Stimulated activated CD4-positive, alpha-beta T cell treated with anti-CD3 and anti-CD28 coated beads, Interleukin-4, amount 100 ng/mL, for 24 hours (primary cell): ENCODE measurements at regions not wholly inside any gene's neighbourhood (a gene's known extent, or its start where the extent isn't known, plus 50 kb on each side); places are given as distances from the start of the nearest gene placed in this dataset.
"Not testable (repeated sequence)": the region's sequence is repeated elsewhere in the genome, so short reads cannot be mapped to it uniquely, and the experiment has no call there.

Source experiments
- DNase-seq: peaks from one replicate; pipeline ENCODE4 v3.0.0-alpha.2; 2020

- no peak for DNase-seq
Observed at GRCh38 chr12:68984796-68985573, 52.0 kb upstream of the CPM start.

DNA sequence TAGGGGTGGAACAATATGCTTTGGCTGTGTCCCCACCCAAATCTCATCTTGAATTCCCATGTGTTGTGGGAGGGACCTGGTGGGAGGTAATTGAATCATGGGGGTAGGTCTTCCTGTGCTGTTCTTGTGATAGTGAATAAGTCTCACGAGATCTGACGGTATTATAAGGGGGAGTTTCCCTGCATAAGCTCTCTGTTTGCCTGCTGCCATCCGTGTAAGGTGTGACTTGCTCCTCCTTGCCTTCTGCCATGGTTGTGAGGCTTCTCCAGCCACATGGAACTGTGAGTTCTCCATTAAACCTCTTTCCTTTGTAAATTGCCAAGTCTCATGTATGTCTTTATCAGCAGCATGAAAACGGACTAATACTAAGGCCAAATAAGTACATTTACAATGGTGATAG, 64.6 kb upstream of the CPM start:
- not testable (repeated sequence) for DNase-seq

DNA sequence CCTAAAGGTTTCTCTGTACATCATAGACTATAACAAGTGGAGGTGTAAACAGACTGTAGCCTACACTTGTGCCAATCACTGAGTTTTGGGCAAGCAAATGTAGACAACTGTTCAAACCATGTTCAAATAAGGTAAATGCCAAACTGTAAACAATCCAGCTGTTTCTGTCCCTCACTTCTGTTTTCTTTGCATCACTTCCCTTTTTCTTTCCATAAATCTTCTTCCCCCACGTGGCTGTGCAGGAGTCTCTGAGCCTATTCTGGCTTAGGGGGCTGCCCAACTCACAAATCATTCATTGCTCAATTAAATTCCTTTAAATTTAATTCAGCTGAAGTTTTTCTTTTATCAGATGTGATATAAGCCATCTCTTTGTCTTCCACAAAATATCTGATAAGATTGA, 65.1 kb upstream of the CPM start:
- DNase-seq: no peak

DNA sequence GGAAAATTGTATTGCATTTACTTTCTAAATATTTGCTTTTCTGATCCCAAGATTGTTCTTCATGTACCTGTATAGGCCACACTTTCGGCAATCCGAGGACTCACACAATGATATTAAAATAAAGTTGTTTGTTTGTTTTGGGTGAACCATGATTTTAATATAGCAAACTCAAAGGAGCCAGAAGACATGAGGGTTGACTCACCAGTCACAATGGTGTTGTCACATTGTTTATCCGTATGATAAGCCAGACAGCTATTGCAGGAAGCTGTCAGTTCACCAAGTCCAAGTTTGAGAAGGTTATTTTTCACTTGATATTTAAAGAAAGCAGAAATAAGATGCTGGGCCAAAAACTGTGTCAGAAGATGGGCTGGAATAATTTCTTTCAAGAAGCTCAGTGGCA, 67.1 kb upstream of the CPM start:
- no peak for DNase-seq

DNA sequence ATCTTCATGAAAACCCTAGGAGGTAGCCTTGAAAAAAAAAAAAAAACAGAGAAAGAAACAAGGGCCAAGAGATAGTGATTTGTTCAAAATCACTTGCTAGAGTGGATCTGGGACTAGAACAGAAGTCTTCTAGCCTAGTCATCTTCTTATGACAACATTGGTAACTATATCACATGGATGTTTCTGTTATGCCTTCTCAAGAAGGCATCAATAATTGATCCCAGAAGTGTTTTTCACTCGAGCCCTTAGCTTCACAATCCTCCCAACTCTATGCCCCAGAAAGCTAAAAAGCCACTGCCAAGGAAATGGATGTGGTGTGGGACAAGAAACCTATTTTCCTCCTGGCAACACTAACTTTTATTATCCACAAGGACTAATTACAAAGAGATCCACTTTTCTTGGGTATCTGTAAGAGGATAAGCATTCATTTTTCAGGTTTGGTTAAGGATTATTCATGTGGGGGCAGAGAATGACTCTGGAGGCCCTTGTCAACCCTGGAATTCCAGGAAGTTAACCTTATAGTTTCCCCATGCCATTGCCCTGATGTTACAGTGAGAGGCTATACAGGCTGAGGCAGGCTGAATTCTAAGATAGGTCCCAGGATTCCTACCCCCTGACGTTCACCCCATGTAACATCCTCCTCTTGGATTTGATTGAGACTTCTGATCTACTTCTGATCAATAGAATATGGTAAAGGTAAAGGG, 67.7 kb upstream of the CPM start:
- no peak for DNase-seq

DNA sequence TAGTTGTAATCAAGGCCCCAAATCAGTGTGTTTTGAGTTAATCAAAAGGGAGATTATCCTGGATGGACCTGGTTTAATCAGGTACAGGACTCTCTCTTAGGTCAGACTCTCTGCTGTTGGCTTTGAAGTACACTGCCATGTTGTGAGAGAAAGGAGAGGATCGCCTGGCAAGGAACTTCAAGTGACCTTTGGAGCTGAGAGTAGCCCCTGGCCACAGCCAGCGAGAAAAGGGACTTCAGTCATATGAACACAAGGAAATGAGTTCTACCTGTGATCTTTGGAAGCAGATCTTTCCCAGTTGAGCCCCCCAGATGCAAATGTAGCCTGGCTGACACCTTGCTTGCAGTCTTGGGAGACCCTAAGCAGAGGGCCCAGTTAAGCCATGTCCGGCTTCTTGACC, 68.3 kb upstream of the CPM start:
- no peak for DNase-seq

DNA sequence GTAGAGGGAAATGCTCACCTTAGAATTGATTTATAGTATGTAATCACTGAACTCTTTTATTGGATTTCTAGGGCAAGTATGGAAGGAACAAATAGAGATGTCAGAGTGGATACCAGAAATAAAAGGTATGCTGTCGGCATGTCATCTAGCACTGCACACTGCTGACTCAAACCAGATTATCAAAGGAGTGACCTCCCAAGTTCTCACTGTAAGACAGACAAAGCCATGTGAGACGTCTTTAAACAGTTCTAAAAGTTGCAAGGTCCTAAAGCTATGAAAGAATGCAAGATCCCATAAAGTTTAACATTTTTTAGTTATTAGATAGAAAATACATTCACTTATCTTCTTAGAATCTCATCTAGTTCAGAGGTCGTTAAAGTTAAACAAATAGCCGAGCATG, 70.0 kb upstream of the CPM start:
- DNase-seq: no peak

- no peak for DNase-seq
Observed at GRCh38 chr12:69003991-69004390, 71.0 kb upstream of the CPM start.

DNA sequence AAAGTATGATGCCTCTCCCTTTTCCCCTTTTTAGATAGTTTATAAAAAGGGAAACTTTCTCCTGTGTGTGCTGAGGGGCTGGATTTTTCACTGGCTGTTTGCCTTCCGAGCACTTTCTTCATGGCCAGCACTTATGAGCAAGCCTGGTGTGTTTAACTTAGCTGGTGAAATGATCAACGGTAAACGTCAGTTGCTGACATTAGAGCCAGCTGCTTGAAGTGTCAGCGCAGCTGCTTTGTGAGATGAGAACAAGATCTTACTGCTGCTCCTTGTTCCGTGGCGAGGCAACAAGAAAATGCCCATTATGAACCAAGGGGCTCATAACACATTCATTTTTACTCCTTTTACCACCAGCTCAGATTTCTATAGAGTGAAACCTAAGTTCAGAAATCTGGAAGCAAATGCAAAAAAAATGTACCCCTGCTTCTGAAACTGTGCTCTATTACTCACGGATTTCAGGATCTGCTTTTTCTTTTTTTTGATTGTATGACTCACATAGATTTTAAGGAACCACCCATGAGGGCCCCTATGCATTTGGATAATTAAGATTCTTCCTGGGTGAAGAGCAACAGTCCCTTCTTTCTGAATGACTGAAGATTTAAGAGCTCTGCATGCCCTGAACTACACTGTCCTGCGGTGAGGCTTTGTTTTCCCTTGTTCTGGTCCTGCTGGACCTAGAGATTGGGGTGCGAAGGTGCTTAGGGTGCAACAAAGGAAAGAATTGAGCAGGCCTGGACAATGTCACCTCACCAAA, 74.3 kb upstream of the CPM start:
- no peak for DNase-seq

GRCh38 chr12:69007855-69008351, 74.9 kb upstream of the CPM start:
- no peak for DNase-seq

DNA sequence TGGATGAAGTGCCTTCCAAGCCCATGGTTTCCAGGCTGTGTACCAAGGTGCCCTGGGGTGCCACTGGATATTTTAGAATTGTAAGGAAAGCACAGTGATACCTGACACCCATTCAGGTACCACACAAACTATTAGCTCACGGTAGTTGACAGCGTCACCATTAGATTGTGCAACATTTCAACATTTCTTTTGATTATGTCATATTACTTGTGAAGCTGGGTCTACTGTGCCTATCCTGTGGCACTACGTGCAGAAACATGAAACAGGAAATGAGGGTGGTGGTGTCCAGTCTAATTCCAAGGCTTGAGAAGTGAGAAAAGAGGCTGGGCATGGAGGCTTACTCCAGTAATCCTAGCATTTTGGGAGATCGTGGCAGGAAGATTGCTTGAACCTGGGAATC, 75.5 kb upstream of the CPM start:
- no peak for DNase-seq

- no peak for DNase-seq
Observed at GRCh38 chr12:69014047-69014446, 81.1 kb upstream of the CPM start.

DNA sequence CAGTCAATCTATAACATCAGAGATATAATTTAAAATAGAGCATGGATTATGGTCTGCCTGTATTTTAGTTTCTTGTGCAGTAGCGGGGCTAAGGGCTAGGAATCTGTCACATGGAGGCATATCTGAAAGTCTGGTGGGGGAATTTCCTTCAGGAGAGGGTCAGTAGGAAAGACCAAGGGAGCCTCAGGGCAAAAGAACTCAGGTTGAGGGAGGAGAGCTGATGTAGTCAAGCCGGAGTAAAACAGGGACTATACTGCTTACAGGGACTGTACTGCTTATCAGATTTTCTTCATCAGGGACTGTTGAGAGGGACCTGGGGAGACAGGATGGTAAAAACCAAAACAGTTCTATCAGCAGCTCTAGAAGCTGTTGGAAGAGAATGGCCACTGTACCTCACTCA, 82.0 kb upstream of the CPM start:
- no peak for DNase-seq

DNA sequence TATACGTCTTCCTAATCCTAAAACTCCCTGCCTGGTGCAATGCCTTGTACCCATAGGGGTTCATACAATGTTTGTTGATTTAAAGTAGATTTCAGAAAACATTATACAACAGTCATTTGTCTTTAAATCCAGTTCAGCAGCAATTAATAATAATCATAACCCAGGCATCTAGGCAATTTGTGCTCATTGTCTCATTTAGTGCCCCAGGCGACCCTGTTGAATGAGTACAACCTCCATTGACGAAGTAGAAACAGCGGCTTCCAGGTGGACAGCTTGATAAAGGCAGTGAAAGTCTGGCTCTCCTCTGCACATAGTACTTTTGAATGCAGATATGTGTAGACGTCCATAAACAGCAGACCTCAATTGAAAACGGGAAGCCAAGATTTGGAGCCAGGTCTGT, 82.9 kb upstream of the CPM start:
- DNase-seq: no peak

DNA sequence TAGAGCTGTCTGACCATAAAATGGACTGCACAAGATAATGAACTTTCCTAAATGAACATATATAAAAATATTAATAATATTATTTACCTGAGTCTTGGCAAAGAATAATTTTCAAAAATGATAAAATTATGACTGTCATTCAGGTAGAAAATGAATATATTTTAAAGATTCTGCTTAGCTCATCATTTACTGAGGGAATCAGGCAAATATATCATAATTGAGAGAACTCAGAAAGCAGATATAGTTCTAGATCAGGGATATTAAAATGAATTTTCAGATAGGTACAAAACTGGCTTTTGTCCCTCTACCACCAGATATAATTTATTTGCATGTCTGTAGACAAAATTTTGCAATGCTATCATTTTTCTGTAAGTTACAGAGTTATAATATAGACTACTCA, 86.1 kb upstream of the CPM start:
- no peak for DNase-seq

DNA sequence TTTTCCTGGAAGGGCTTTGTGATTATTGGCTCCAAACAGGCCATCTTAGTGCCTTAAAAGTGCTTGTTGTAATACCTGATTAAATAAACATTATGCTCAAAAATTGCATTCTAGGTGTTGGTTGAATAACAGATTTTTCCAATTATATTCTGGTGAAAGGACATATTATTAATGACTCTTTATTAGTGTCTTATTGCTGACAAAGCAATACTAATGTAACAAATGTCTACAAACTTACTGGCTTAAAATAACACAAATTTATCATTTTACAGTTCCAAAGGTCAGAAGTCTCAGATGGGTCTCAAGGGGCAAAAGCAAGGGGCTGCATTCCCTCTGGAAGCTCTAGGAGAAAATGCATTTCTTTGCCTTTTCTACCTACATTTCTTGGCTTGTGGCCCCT, 86.9 kb upstream of the CPM start:
- no peak for DNase-seq

DNA sequence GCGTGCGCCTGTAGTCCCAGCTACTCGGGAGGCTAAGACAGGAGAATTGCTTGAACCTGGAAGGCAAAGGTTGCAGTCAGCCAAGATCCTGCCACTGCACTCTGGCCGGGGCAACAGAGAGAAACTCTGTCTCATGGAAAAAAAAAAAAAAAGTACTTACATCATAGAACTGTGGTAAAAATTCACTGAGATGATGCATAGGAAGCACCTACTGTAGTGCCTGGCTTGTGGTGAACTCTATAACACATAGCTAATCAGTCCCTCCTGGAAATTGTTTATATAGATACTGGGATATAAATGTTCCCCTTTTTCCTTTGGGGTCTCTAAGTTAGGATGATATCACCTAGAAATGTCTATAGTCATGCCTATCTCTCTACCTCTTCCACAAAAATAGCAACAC, 89.7 kb upstream of the CPM start:
- DNase-seq: no peak

- no peak for DNase-seq
Observed at GRCh38 chr12:69023840-69024239, 90.9 kb upstream of the CPM start.

GRCh38 chr12:69024413-69024812, 91.4 kb upstream of the CPM start:
- DNase-seq: no peak

GRCh38 chr12:69024907-69025306, 91.9 kb upstream of the CPM start:
- DNase-seq: no peak

DNA sequence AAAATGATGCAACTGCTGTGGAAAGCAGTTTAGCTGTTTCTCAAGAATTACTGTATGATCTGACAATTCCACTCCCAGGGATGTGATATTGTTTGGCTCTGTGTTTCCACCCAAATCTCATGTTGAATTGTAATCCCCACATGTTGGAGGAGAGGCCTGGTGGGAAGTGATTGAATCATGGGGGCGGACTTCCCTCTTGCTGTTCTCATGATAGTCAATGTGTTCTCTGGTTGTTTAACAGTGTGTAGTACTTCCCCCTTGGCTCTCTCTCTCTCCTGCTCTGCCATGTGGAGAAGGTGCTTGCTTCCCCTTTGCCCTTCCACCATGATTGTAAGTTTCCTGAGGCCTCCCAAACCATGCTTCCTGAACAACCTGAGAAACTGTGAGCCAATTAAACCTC, 93.4 kb upstream of the CPM start:
- DNase-seq: no peak

- no peak for DNase-seq
Observed at GRCh38 chr12:69027411-69027881, 94.5 kb upstream of the CPM start.

GRCh38 chr12:69028941-69029729, 96.2 kb upstream of the CPM start:
- DNase-seq: no peak
